AG04449 (cell line): ENCODE measurements at regions not wholly inside any gene's neighbourhood (a gene's known extent, or its start where the extent isn't known, plus 50 kb on each side); places are given as distances from the start of the nearest gene placed in this dataset.
"Not testable (repeated sequence)": the region's sequence is repeated elsewhere in the genome, so short reads cannot be mapped to it uniquely, and the experiment has no call there.

ENCODE experiments used
- CTCF ChIA-PET: fragments of 350-600 bp; formaldehyde crosslinking; extraction: SDS; loops from one replicate; lab custom pipeline; 2021; ENCODE audit warnings: antibody characterized with exemption; lab: Yijun Ruan, JAX
- POLR2A ChIA-PET: fragments of 400-600, 350-600 bp; formaldehyde crosslinking; extraction: SDS; loops from one replicate; lab custom pipeline; 2020; ENCODE audit warnings: antibody characterized with exemption, inconsistent platforms; lab: Yijun Ruan, JAX
- DNase-seq: peaks from one replicate; pipeline ENCODE4 v3.0.0-alpha.2; 2010; ENCODE audit warnings: low read depth, low spot score
- H3K4me3 ChIP-seq: 2 replicates; pipeline ENCODE4 v1.5.1; 2011; ENCODE audit warnings: low read depth, mild to moderate bottlenecking, control low read depth, low read length
- TF ChIP-seq, protein P1 (sequence below): IDR thresholded peaks from one replicate; pipeline ENCODE4 v1.5.1; 2011; ENCODE audit warnings: mild to moderate bottlenecking, moderate library complexity, low read length, control low read depth, inconsistent platforms; ENCODE audit not compliant: insufficient read depth; ENCODE audit errors: missing control alignments

DNA sequence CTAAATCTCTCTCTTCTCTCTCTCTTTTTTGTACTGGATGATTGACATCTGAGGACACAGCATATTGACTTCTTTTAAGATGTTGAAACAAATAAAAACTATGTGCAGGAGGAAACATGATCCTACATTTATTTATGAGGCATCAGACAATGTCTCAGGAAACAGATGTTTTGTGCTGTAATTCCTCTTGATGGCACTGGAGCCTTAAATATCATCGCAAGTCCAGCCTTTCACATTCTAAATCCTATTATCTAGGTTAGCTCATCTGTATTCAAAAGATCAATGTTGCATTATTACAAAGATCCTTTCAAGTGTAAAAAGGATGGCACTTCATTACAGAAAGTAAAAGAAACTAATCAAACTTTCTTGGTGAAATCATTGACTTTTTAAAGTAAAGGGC, 63.9 kb downstream of the MAT2B start:
- ChIA-PET CTCF (interaction anchor here (0.9 to 13.3 kb wide), 9 partner anchors 125 to 1642 kb away, joined by 3 to 152 read pairs (median 6); no protein-coding TSS in a partner anchor), POLR2A (no interaction called here)
- DNase-seq: no peak

DNA sequence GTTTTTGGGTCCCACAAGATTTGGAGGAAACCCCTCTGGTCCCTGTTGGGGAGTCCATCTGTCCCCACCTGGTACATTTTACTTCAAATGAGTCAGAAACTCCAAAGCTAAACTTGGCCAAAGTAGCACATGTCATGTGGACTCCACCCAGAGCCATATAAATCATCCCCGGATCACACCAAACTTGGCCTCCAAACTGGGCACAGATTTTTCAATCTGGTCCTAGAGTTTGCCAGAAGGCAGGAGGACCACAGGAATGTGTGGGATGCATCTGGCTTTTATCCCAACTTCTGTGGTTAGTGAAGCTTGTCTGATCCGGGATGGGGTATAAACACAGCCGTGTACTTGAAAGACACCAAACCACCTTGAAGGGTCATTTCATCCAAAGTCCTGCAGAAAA, 66.3 kb downstream of the MAT2B start:
- CTCF ChIA-PET: interaction anchor here (0.7 to 13.3 kb wide), 4 partner anchors 123 to 1637 kb away, joined by 3 to 152 read pairs (median 42); no protein-coding TSS in a partner anchor
- POLR2A ChIA-PET: no interaction called here
- DNase-seq: peak; percentile 60
- TF ChIP-seq, protein P1, sequence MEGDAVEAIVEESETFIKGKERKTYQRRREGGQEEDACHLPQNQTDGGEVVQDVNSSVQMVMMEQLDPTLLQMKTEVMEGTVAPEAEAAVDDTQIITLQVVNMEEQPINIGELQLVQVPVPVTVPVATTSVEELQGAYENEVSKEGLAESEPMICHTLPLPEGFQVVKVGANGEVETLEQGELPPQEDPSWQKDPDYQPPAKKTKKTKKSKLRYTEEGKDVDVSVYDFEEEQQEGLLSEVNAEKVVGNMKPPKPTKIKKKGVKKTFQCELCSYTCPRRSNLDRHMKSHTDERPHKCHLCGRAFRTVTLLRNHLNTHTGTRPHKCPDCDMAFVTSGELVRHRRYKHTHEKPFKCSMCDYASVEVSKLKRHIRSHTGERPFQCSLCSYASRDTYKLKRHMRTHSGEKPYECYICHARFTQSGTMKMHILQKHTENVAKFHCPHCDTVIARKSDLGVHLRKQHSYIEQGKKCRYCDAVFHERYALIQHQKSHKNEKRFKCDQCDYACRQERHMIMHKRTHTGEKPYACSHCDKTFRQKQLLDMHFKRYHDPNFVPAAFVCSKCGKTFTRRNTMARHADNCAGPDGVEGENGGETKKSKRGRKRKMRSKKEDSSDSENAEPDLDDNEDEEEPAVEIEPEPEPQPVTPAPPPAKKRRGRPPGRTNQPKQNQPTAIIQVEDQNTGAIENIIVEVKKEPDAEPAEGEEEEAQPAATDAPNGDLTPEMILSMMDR: no peak
- no peak overlapping the region for H3K4me3 ChIP-seq

More for the DNA sequence above, 63.9 kb downstream of the MAT2B start:
- TF ChIP-seq, protein P1: peak; percentile 9
- H3K4me3 ChIP-seq: no peak overlapping the region

DNA sequence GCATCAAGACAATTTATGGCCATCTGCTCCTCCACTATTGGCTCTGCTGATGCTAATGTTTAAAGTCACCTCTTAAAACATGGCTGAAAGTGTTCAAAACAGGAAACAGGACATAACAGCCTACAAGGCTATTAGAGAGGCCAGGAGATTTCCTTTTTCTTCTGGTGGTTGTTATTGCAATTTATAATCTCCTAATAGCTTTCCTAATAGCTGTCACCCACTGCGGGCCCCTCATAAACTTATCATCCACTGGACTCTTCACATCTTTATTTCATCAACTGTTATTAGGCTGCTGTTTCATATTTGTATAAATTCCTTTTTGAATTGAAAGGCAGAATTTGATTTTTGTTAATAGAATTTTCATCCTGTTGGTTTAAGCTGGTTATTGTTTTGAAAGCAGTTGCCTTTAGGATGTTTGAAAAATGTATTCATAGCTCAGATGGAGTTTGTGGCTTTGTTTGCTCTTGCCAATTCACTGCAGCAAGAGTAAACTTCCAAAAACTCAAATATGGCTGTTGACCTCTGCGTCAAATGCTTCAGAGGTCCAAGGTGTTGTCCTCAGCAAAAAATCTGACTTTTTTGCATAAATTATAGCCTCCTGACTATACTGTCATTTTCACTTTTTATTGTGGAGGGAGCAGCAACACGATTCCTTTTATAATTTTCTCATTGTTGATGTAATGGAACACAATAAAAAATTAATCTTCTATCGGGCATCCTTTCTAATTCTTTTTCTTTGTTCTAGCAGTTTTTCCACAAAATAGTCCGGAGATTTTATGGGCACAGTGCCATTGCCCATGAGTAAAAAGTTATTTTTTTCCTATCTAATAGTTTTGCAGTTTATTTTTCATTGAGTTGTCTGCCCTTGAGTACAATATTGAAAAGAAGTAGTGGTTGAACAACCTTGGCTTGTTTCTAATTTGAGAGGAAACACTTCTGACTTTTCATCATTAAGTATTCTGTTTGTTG, 69.3 kb downstream of the MAT2B start:
- POLR2A ChIA-PET: no interaction called here
- CTCF ChIA-PET: no interaction called here
- DNase-seq: no peak
- H3K4me3 ChIP-seq: no peak overlapping the region
- TF ChIP-seq, protein P1: no peak

DNA sequence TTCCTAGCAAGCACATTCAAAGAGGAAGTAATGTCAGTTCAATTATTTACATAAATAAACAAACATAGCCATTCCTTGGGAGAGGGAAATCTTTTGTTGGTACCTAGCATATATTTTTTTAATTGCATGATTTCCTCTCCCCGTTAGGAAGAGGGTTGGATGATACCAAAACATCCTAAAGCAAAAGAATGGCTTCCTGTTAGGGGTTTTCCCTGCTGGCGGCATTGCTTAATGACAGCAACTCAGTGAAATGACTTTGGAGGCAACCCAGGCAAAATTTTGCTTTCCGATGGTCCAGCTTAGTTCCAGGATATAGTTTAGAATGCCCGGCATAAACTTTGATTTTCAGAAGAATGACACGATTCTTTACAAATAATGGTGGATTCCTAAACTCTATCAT, 73.2 kb downstream of the MAT2B start:
- DNase-seq: no peak
- TF ChIP-seq, protein P1: no peak
- ChIA-PET CTCF (no interaction called here), POLR2A (no interaction called here)
- H3K4me3 ChIP-seq: no peak overlapping the region

DNA sequence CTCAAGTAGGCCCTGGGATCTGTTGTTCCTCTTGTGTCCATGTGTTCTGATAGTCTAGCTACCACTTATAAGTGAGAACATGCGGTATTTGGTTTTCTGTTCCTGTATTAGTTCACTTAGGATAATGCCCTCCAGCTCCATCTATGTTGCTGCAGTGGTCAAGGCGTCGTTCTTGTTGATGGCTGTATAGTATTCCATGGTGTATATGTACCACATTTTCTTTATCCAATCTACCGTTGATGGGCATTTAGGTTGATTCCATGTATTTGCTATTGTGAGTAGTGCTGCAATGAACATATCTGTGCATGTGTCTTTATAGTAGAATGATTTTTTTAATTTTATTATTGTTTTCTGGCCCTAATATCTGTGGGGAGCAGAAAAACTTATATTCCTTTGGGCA, 74.3 kb downstream of the MAT2B start:
- ChIA-PET CTCF (interaction anchor here (0.9 to 2.0 kb wide), 3 partner anchors 9 to 924 kb away, joined by 3 to 5 read pairs (median 4); no protein-coding TSS in a partner anchor), POLR2A (no interaction called here)
- H3K4me3 ChIP-seq: no peak overlapping the region
- no peak for DNase-seq
- TF ChIP-seq, protein P1: no peak

DNA sequence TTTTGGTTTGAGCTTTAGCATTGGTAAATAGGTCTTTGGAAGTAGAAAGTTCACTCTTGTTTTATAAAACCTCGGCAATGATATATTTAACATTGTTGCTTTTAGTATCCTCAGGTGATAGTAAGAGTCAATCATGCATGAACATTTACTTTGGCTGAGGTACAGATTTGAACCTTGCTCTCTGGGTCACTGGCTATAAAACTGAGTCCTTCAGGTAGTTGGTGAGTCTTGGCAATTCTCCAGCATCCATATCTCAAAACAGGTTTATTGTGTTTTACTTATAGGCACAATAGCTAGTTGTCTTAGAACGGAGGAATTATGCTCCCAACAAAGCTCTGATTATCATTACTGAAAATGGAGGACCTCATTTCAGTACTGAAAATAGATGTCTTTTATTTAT, 75.1 kb downstream of the MAT2B start:
- ChIA-PET POLR2A (no interaction called here), CTCF (interaction anchor here (1.1 to 2.0 kb wide), 2 partner anchors 13 to 923 kb away, joined by 4 to 5 read pairs; no protein-coding TSS in a partner anchor)
- TF ChIP-seq, protein P1: no peak
- no peak overlapping the region for H3K4me3 ChIP-seq
- DNase-seq: no peak

DNA sequence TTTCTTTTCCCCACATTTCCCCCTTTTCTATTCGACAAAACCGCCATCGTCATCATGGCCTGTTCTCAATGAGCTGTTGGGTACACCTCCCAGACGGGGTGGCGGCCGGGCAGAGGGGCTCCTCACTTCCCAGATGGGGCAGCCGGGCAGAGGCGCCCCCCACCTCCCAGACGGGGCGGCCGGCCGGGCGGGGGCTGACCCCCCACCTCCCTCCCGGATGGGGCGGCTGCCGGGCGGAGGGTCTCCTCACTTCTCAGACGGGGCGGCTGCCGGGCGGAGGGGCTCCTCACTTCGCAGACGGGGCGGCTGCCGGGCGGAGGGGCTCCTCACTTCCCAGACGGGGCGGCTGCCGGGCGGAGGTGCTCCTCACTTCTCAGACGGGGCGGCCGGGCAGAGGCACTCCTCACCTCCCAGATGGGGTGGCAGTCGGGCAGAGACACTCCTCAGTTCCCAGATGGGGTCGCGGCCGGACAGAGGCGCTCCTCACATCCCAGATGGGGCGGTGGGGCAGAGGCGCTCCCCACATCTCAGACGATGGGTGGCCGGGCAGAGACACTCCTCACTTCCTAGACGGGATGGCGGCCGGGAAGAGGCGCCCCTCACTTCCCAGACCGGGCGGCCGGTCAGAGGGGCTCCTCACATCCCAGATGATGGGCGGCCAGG, 78.2 kb downstream of the MAT2B start:
- CTCF ChIA-PET, DNase-seq, H3K4me3 ChIP-seq, POLR2A ChIA-PET: not testable (repeated sequence)
